ENCODE measurements at regions not wholly inside any gene's neighbourhood (a gene's known extent, or its start where the extent isn't known, plus 50 kb on each side); places are given as distances from the start of the nearest gene placed in this dataset.

- TF ChIP-seq, protein P1, sequence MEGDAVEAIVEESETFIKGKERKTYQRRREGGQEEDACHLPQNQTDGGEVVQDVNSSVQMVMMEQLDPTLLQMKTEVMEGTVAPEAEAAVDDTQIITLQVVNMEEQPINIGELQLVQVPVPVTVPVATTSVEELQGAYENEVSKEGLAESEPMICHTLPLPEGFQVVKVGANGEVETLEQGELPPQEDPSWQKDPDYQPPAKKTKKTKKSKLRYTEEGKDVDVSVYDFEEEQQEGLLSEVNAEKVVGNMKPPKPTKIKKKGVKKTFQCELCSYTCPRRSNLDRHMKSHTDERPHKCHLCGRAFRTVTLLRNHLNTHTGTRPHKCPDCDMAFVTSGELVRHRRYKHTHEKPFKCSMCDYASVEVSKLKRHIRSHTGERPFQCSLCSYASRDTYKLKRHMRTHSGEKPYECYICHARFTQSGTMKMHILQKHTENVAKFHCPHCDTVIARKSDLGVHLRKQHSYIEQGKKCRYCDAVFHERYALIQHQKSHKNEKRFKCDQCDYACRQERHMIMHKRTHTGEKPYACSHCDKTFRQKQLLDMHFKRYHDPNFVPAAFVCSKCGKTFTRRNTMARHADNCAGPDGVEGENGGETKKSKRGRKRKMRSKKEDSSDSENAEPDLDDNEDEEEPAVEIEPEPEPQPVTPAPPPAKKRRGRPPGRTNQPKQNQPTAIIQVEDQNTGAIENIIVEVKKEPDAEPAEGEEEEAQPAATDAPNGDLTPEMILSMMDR (IDR thresholded peaks at IDR 0.05; ENCODE audit: low read depth, low read length), result no peak
- no peak for TF ChIP-seq POLR2A (IDR thresholded peaks at IDR 0.05; ENCODE audit: extremely low read depth, insufficient read length)
- no peak for TF ChIP-seq MAX (IDR thresholded peaks at IDR 0.05; ENCODE audit: low read depth, low read length)
Measured at GRCh38 chr4:83172371-83172770, 57.8 kb upstream of the PLAC8 start.

All from NB4 (cell line).